Upper lobe of left lung (tissue), 6 donors: ENCODE measurements at regions not wholly inside any gene's neighbourhood (a gene's known extent, or its start where the extent isn't known, plus 50 kb on each side); places are given as distances from the start of the nearest gene placed in this dataset.

ENCODE experiments used
- ATAC-seq, 2 donors: fragments of 200-7000 bp; cut with Tn5 transposase; one replicate each; pipeline ENCODE4 v1.9.1; 2022; ENCODE audit warnings: mild to moderate bottlenecking in 2 of 2, moderate library complexity in 2 of 2; ENCODE audit not compliant: low FRiP score in 2 of 2
- DNase-seq, 2 donors: peaks; one replicate each; pipeline ENCODE4 v3.0.0-alpha.2; 2019 to 2020
- H3K27ac ChIP-seq, 4 donors: fragments of 200-600 bp; sonication (generic); one replicate each; pipeline ENCODE4 v1.5.1; 2016 to 2019
- H3K27me3 ChIP-seq, 4 donors: fragments of 200-600 bp; sonication (generic); one replicate each; pipeline ENCODE4 v1.5.1; 2017 to 2019
- H3K36me3 ChIP-seq, 4 donors: fragments of 200-600 bp; sonication (generic); one replicate each; pipeline ENCODE4 v1.5.1; 2016 to 2019
- H3K4me1 ChIP-seq, 4 donors: fragments of 200-600 bp; sonication (generic); one replicate each; pipeline ENCODE4 v1.5.1; 2018 to 2019
- H3K4me3 ChIP-seq, 4 donors: fragments of 200-600 bp; sonication (generic); one replicate each; pipeline ENCODE4 v1.5.1; 2017 to 2019; ENCODE audit warnings: mild to moderate bottlenecking in 2 of 4, moderate library complexity in 1 of 4
- H3K9me3 ChIP-seq, 4 donors: fragments of 200-600 bp; sonication (generic); one replicate each; pipeline ENCODE4 v1.5.1; 2018 to 2019
- EP300 ChIP-seq, 4 donors: sonication (generic); formaldehyde crosslinking; IDR thresholded peaks; one replicate each; pipeline ENCODE4 v1.5.1; 2017; ENCODE audit warnings: antibody characterized with exemption in 4 of 4, control low read depth in 2 of 4
- POLR2A ChIP-seq, 4 donors: fragments of 450-650 bp; IDR thresholded peaks; one replicate each; pipeline ENCODE4 v1.5.1; 2016 to 2017; ENCODE audit warnings: antibody characterized with exemption in 4 of 4, mild to moderate bottlenecking in 2 of 4
- POLR2AphosphoS5 ChIP-seq, 2 donors: sonication (generic); formaldehyde crosslinking; IDR thresholded peaks; one replicate each; pipeline ENCODE4 v1.5.1; 2017; ENCODE audit warnings: antibody characterized with exemption in 2 of 2
- WGBS, 2 donors: methylation state at CpG; one replicate each; pipeline ENCODE4 v1.1.5; 2017 to 2018; 5-methylcytosine and 5-hydroxymethylcytosine counted together
- TF ChIP-seq, protein P1 (sequence below), 6 experiments: fragments of 450-650 bp in 4 of 6; fragments of 200-600 bp in 2 of 6; sonication (generic) in 2 of 6; IDR thresholded peaks; one replicate each; pipeline ENCODE4 v1.5.1; 2016 to 2019; ENCODE audit warnings: antibody characterized with exemption in 6 of 6
- donor health status: DM: no; HTN: no; CAD: no; lungs with moderate emphysema.
- donor health status: DM: no; HTN: yes; CAD: no; lungs with severe emphysema.

DNA sequence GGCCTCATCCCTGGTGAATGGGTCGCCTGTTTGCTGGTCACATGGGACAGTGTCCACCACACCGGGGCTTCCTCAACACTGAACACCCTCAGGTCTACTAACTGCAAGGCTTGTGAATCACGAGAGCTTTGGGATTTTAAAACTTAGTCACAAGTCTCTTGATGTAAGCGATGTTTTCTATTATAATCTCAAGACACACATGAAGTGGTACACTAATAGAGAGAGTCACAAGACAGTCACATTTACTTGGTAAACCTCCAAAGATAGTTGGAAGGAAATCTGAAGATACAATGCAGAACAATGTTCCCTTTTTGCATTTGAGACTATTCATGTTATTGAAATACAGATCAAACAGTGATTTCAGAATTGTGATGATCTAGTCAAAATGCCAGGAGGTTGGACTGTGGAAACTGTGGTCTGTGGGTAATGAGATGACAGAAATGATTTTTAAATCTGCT lies 233.1 kb upstream of the KLF6 start:
- 81 to 83% methylated on average over 4 of the region's 4 CpGs for WGBS, 2 donors
- no peak overlapping the region for H3K27ac ChIP-seq
- no peak overlapping the region for H3K4me3 ChIP-seq
- DNase-seq (no peak), ATAC-seq (peak in 1 of 2 donors; percentile 19)
- H3K27me3 ChIP-seq, result no peaks in the 10 kb centered on the region
- peaks cover 0 to 7% (median 0%) of the 10 kb centered on the region in 4 donors for H3K4me1 ChIP-seq
- no peaks in the 10 kb centered on the region for H3K36me3 ChIP-seq
- no peaks in the 10 kb centered on the region for H3K9me3 ChIP-seq
- TF ChIP-seq, protein P1, sequence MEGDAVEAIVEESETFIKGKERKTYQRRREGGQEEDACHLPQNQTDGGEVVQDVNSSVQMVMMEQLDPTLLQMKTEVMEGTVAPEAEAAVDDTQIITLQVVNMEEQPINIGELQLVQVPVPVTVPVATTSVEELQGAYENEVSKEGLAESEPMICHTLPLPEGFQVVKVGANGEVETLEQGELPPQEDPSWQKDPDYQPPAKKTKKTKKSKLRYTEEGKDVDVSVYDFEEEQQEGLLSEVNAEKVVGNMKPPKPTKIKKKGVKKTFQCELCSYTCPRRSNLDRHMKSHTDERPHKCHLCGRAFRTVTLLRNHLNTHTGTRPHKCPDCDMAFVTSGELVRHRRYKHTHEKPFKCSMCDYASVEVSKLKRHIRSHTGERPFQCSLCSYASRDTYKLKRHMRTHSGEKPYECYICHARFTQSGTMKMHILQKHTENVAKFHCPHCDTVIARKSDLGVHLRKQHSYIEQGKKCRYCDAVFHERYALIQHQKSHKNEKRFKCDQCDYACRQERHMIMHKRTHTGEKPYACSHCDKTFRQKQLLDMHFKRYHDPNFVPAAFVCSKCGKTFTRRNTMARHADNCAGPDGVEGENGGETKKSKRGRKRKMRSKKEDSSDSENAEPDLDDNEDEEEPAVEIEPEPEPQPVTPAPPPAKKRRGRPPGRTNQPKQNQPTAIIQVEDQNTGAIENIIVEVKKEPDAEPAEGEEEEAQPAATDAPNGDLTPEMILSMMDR (IDR thresholded peaks at IDR 0.05), result no peak
- TF ChIP-seq POLR2AphosphoS5 (IDR thresholded peaks at IDR 0.05), result no peak
- peak in 1 of 4 donors; percentile 47 for TF ChIP-seq EP300 (IDR thresholded peaks at IDR 0.05)
- no peak for TF ChIP-seq POLR2A (IDR thresholded peaks at IDR 0.05)

DNA sequence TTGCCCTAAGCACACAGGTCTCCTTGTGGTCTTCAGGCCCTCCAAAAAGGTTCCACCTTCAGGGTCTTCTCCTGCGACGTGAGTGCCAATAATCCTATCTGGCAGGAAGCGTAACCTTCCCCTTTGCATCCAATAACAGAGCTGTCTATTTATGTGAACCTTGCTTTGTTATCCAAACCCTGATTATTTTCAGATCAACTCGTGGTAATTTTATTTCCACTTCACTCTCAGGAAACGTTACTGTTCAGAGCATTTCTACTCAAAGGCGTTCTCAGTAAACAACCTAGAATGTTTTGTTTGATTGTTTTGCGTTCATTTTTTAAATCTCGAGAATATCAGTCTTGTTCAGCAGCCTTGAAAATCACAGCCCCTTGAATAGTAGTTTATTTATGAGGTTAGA lies 232.3 kb upstream of the KLF6 start:
- no peak overlapping the region for H3K27ac ChIP-seq
- WGBS, 2 donors, result 76 to 83% methylated on average over 8 of the region's 8 CpGs
- peaks cover 0 to 7% (median 0%) of the 10 kb centered on the region in 4 donors for H3K4me1 ChIP-seq
- DNase-seq, result no peak
- no peaks in the 10 kb centered on the region for H3K36me3 ChIP-seq
- H3K4me3 ChIP-seq, result no peak overlapping the region
- H3K9me3 ChIP-seq, result no peaks in the 10 kb centered on the region
- H3K27me3 ChIP-seq, result no peaks in the 10 kb centered on the region
- TF ChIP-seq EP300 (IDR thresholded peaks at IDR 0.05) (no peak), POLR2A (IDR thresholded peaks at IDR 0.05) (no peak), POLR2AphosphoS5 (IDR thresholded peaks at IDR 0.05) (no peak)
- no peak for ATAC-seq

DNA sequence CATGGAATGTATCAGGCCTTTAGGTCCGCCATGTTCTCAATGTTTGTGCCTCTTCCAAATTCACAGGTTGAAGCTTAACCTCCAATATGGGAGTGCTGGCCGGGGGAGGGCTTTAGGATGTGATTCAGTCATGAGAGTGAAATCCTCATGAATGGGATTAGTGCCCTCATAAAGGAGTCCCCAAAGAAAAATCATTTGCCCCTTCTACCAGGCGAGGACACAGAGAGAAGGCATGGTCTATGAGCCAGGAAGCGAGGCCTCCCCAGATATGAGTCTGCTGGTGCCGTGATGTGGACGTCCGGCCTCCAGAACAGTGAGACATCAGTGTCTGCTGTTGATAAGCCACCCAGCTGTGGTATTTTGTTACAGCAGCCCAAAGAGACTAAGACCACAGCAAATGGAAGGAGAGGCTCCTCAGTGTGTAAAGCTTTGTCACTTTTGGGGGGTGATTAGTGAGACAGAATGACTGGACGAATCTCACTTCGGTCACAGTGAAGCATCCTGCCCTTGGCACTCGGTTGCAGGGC lies 231.3 kb upstream of the KLF6 start:
- DNase-seq (no peak), ATAC-seq (no peak)
- Histone ChIP-seq H3K27ac (no peak overlapping the region), H3K36me3 (no peaks in the 10 kb centered on the region), H3K9me3 (no peaks in the 10 kb centered on the region), H3K4me3 (no peak overlapping the region), H3K27me3 (no peaks in the 10 kb centered on the region), H3K4me1 (peaks cover 0 to 7% (median 0%) of the 10 kb centered on the region in 4 donors)
- 91 to 98% methylated on average over 10 of the region's 10 CpGs for WGBS, 2 donors
- no peak for TF ChIP-seq POLR2A (IDR thresholded peaks at IDR 0.05)
- TF ChIP-seq EP300 (IDR thresholded peaks at IDR 0.05), result no peak
- TF ChIP-seq POLR2AphosphoS5 (IDR thresholded peaks at IDR 0.05), result no peak
- TF ChIP-seq, protein P1 (IDR thresholded peaks at IDR 0.05), result no peak

DNA sequence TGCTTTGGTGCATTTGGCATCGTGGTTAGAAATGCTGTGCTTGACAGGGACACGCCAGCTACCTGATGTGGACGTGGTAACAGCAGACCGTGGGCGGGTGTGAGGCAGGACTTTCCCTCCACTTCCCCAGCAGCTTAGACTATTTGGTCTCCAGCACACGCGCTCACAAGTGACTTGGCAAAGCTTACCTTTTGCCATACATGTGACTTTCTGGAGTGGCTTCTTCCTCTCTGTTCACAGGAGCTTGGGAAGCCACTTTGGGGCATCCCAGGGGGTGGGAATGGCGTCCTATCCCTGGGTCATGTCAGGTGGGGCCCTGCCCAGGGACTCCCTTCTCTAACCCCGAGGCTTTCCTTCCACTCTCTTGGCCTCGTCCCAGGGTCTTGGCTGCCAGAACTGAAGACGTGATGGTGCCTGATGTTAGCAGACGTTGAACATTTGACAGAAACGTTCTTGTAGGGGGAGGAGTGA lies 228.7 kb upstream of the KLF6 start:
- Histone ChIP-seq H3K4me3 (no peak overlapping the region), H3K4me1 (peaks cover 0 to 7% (median 0%) of the 10 kb centered on the region in 4 donors), H3K36me3 (no peaks in the 10 kb centered on the region), H3K27ac (peak overlapping the region in 1 of 4 donors; percentile 23), H3K9me3 (no peaks in the 10 kb centered on the region), H3K27me3 (no peaks in the 10 kb centered on the region)
- DNase-seq, result peak in 1 of 2 donors; percentile 33
- peak; percentile 31 for ATAC-seq
- whole genome bisulfite sequencing, 2 donors, result 51 to 64% methylated on average over 12 to 13 of the region's 13 CpGs
- TF ChIP-seq POLR2A (IDR thresholded peaks at IDR 0.05) (no peak), POLR2AphosphoS5 (IDR thresholded peaks at IDR 0.05) (no peak), EP300 (IDR thresholded peaks at IDR 0.05) (no peak)
- TF ChIP-seq, protein P1 (IDR thresholded peaks at IDR 0.05), result no peak

DNA sequence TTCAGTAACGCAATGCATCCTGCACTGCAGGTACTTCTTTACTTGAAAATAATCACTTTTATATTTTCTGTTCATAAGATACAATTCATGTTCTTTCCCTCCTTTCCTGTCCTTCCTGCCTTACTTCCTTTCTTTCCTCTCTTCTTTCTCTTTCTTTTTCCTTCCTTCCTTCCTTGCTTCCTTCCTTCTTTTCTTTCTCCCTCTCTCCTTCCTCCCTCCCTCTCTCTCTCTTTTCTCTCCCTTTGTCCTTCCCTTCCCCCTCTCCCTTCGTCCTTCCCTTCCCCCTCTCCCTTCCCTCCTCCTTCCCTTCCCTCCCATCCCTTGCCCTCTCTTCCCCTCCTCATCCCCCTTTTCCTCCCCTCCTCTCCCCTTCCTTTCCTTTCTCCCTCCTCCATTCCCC lies 227.8 kb upstream of the KLF6 start:
- no peak for ATAC-seq
- no peaks in the 10 kb centered on the region for H3K36me3 ChIP-seq
- no peak overlapping the region for H3K4me3 ChIP-seq
- no peaks in the 10 kb centered on the region for H3K27me3 ChIP-seq
- peaks cover 0 to 7% (median 0%) of the 10 kb centered on the region in 4 donors for H3K4me1 ChIP-seq
- no peak for DNase-seq
- 78 to 86% methylated on average over 2 of the region's 2 CpGs for WGBS, 2 donors
- no peaks in the 10 kb centered on the region for H3K9me3 ChIP-seq
- no peak for TF ChIP-seq POLR2AphosphoS5 (IDR thresholded peaks at IDR 0.05)
- TF ChIP-seq, protein P1 (IDR thresholded peaks at IDR 0.05), result no peak
- H3K27ac ChIP-seq, result no peak overlapping the region
